ENCODE measurements at regions not wholly inside any gene's neighbourhood (a gene's known extent, or its start where the extent isn't known, plus 50 kb on each side); places are given as distances from the start of the nearest gene placed in this dataset.
"Not testable (repeated sequence)": the region's sequence is repeated elsewhere in the genome, so short reads cannot be mapped to it uniquely, and the experiment has no call there.

DNA sequence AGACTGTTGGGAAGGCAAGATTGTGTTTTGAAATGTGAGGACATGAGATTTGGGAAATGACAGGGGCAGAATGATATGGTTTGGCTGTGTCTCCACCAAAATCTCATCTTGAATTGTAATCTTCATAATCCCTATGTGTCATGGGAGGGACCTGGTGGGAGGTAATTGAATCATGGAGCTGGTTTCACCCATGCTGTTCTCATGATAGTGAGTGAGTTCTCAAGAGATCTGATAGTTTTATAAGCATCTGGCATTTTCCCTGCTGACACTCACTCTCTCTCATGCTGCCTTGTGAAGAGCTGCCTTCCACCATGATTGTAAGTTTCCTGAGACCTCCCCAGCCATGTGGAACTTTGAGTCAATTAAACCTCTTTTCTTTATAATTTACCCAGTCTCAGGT lies 406.2 kb downstream of the KIF20B start:
- not testable (repeated sequence) for TF ChIP-seq POLR2A (IDR thresholded peaks at IDR 0.05)
- TF ChIP-seq, protein P1, sequence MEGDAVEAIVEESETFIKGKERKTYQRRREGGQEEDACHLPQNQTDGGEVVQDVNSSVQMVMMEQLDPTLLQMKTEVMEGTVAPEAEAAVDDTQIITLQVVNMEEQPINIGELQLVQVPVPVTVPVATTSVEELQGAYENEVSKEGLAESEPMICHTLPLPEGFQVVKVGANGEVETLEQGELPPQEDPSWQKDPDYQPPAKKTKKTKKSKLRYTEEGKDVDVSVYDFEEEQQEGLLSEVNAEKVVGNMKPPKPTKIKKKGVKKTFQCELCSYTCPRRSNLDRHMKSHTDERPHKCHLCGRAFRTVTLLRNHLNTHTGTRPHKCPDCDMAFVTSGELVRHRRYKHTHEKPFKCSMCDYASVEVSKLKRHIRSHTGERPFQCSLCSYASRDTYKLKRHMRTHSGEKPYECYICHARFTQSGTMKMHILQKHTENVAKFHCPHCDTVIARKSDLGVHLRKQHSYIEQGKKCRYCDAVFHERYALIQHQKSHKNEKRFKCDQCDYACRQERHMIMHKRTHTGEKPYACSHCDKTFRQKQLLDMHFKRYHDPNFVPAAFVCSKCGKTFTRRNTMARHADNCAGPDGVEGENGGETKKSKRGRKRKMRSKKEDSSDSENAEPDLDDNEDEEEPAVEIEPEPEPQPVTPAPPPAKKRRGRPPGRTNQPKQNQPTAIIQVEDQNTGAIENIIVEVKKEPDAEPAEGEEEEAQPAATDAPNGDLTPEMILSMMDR (IDR thresholded peaks at IDR 0.05), result not testable (repeated sequence)

All from body of pancreas (tissue), 4 donors.